ENCODE measurements at regions not wholly inside any gene's neighbourhood (a gene's known extent, or its start where the extent isn't known, plus 50 kb on each side); places are given as distances from the start of the nearest gene placed in this dataset.
A peak's percentile ranks its signal among the peaks of the same experiment; 100 is the strongest.

DNA sequence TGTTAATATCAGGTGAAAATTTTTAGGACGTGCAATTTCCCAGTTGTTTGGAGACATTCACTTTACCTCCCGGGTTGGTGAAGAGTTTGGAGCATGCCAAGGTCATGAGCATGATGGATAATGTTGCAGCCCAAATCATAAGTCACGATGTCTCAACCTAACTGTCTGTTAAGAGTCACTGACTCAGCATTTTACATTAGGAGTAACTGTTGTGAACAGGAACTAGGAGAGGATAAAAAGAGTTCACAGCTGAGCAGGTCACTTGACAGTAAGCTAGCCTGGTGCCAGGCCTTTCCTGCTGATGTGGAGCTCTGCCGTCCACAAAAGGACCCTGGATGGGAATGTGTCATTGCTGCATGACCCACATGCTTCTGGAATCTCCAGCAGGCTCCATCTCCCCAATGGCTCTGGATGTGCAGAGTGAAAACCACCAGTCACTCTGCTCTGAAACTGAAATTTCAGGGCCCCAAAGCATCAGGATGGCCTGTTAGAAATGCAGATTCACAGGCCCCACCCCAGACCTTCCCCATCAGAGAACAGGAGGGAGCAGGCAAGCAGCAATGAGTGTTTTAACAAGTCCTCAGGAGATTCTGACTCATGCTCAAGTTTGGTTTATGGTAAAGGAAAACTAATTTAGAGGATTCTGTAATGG lies 371.6 kb upstream of the MAF start:
- Histone ChIP-seq H3K36me3 (no peaks in the 10 kb centered on the region), H3K27me3 (no peaks in the 10 kb centered on the region), H3K27ac (no peak overlapping the region), H3K9me3 (no peaks in the 10 kb centered on the region), H3K4me3 (no peak overlapping the region), H3K4me1 (no peaks in the 10 kb centered on the region)
- intact Hi-C loops (cut with DNase I), result no loop called here
- DNase-seq (no peak), ATAC-seq (no peak)
- TF ChIP-seq, protein P1, sequence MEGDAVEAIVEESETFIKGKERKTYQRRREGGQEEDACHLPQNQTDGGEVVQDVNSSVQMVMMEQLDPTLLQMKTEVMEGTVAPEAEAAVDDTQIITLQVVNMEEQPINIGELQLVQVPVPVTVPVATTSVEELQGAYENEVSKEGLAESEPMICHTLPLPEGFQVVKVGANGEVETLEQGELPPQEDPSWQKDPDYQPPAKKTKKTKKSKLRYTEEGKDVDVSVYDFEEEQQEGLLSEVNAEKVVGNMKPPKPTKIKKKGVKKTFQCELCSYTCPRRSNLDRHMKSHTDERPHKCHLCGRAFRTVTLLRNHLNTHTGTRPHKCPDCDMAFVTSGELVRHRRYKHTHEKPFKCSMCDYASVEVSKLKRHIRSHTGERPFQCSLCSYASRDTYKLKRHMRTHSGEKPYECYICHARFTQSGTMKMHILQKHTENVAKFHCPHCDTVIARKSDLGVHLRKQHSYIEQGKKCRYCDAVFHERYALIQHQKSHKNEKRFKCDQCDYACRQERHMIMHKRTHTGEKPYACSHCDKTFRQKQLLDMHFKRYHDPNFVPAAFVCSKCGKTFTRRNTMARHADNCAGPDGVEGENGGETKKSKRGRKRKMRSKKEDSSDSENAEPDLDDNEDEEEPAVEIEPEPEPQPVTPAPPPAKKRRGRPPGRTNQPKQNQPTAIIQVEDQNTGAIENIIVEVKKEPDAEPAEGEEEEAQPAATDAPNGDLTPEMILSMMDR (IDR thresholded peaks at IDR 0.05), result no peak

- intact Hi-C loops (cut with DNase I), result no loop called here
- no peak overlapping the region for H3K27ac ChIP-seq
Observed at GRCh38 chr16:79971237-79971572, 370.7 kb upstream of the MAF start.

GRCh38 chr16:79970551-79971236 lies 370.2 kb upstream of the MAF start:
- intact Hi-C loops (cut with DNase I), result no loop called here
- TF ChIP-seq, protein P1 (IDR thresholded peaks at IDR 0.05), result no peak
- ATAC-seq, result peak; percentile 69

More at GRCh38 chr16:79971237-79971572, 370.7 kb upstream of the MAF start:
- no peaks in the 10 kb centered on the region for H3K27me3 ChIP-seq
- no peaks in the 10 kb centered on the region for H3K36me3 ChIP-seq
- no peak for DNase-seq
- no peak overlapping the region for H3K4me3 ChIP-seq
- no peaks in the 10 kb centered on the region for H3K4me1 ChIP-seq
- no peaks in the 10 kb centered on the region for H3K9me3 ChIP-seq
- no peak for ATAC-seq
- TF ChIP-seq, protein P1 (IDR thresholded peaks at IDR 0.05), result no peak

GRCh38 chr16:79970087-79970486 lies 369.6 kb upstream of the MAF start:
- intact Hi-C loops (cut with DNase I), result no loop called here
- no peaks in the 10 kb centered on the region for H3K36me3 ChIP-seq
- H3K4me1 ChIP-seq, result no peaks in the 10 kb centered on the region
- TF ChIP-seq, protein P1 (IDR thresholded peaks at IDR 0.05), result no peak
- no peak overlapping the region for H3K4me3 ChIP-seq
- ATAC-seq (no peak), DNase-seq (no peak)
- H3K27me3 ChIP-seq, result no peaks in the 10 kb centered on the region
- no peak overlapping the region for H3K27ac ChIP-seq
- H3K9me3 ChIP-seq, result no peaks in the 10 kb centered on the region

More at GRCh38 chr16:79970551-79971236, 370.2 kb upstream of the MAF start:
- Histone ChIP-seq H3K27me3 (no peaks in the 10 kb centered on the region), H3K4me3 (no peak overlapping the region), H3K9me3 (no peaks in the 10 kb centered on the region), H3K27ac (no peak overlapping the region), H3K36me3 (no peaks in the 10 kb centered on the region), H3K4me1 (no peaks in the 10 kb centered on the region)
- peak in 2 of 4 donors; percentile 42 to 77 for DNase-seq

DNA sequence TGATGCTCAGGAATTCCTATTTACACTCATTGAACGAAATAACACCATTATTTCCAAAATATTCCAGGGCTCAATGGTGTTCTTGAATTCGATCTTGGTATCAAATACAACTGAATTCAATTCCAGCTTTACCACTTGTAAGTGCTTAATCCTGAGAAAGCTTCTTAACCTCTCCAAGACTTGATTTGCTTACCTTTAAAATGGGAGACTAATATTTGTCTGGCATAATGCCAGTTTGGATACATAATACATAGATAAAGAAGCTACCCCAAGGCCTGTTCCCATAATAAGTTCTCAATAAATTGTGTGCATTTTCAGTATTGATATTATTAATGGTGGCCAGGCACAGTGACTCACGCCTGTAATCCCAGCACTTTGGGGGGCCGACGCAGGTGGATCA lies 368.9 kb upstream of the MAF start:
- Histone ChIP-seq H3K4me3 (no peak overlapping the region), H3K27ac (no peak overlapping the region), H3K4me1 (no peaks in the 10 kb centered on the region), H3K27me3 (no peaks in the 10 kb centered on the region), H3K36me3 (no peaks in the 10 kb centered on the region), H3K9me3 (no peaks in the 10 kb centered on the region)
- no peak for DNase-seq
- intact Hi-C loops (cut with DNase I), result no loop called here
- no peak for ATAC-seq
- TF ChIP-seq, protein P1 (IDR thresholded peaks at IDR 0.05), result no peak

Data from left lung (tissue), 4 donors.